K562 (cell line): ENCODE measurements at regions not wholly inside any gene's neighbourhood (a gene's known extent, or its start where the extent isn't known, plus 50 kb on each side); places are given as distances from the start of the nearest gene placed in this dataset.

Experiments
- KLF1 ChIP-seq: fragments of 450-650 bp; IDR thresholded peaks from 2 replicates; pipeline ENCODE4 v1.6.1; 2016; ENCODE audit warnings: missing genetic modification characterization, missing compliant biosample characterization
- NFYB ChIP-seq: IDR thresholded peaks from 2 replicates; pipeline ENCODE4 v1.6.1; 2011; ENCODE audit warnings: mild to moderate bottlenecking, moderate library complexity; ENCODE audit not compliant: insufficient read length; ENCODE audit errors: extremely low read depth
- TF ChIP-seq, protein P1 (sequence below): fragments of 250-450 bp; sonication (Bioruptor Pico); IDR thresholded peaks from 2 replicates; pipeline ENCODE4 v1.8.0; 2021; ENCODE audit warnings: moderate library complexity, mild to moderate bottlenecking, inconsistent platforms
- TF ChIP-seq, protein P2 (sequence below): sonication (generic); formaldehyde crosslinking; IDR thresholded peaks from 2 replicates; pipeline ENCODE4 v1.8.1; 2023; ENCODE audit warnings: missing genetic modification reagents, mild to moderate bottlenecking, borderline replicate concordance
- TF ChIP-seq, protein P3 (sequence below): fragments of 450-650 bp; formaldehyde crosslinking; IDR thresholded peaks from 2 replicates; pipeline ENCODE4 v1.4.0; 2020; ENCODE audit warnings: mild to moderate bottlenecking, mixed read lengths
- TF ChIP-seq, protein P4 (sequence below): sonication (generic); formaldehyde crosslinking; IDR thresholded peaks from 2 replicates; pipeline ENCODE4 v1.8.0; 2022; ENCODE audit warnings: mild to moderate bottlenecking, low read depth, missing genetic modification reagents
- TF ChIP-seq, protein P5 (sequence below): conservative IDR thresholded peaks from 2 replicates; pipeline ENCODE4 v1.6.1; 2011; ENCODE audit warnings: low read depth, mild to moderate bottlenecking, low read length; ENCODE audit not compliant: control insufficient read depth

DNA sequence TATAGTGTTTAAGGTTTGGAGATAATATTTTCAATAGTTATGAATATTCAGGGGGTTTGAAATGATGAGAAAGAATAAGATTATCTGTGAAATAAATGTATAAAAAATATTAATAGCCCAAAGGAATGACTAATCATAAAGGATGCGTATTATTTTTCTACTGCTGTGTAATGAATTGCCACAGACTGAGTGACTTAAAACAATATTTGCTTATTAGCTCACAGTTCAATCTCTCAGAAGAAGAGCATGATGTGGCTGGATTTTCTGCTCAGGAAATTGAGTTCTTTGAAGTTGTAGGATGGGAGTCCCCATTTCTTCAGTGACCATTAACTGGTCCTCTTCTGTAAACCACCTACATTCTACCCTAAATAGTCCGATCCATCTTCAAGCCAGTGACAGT, 1680.8 kb upstream of the AGA start (continued):
- TF ChIP-seq, protein P1, sequence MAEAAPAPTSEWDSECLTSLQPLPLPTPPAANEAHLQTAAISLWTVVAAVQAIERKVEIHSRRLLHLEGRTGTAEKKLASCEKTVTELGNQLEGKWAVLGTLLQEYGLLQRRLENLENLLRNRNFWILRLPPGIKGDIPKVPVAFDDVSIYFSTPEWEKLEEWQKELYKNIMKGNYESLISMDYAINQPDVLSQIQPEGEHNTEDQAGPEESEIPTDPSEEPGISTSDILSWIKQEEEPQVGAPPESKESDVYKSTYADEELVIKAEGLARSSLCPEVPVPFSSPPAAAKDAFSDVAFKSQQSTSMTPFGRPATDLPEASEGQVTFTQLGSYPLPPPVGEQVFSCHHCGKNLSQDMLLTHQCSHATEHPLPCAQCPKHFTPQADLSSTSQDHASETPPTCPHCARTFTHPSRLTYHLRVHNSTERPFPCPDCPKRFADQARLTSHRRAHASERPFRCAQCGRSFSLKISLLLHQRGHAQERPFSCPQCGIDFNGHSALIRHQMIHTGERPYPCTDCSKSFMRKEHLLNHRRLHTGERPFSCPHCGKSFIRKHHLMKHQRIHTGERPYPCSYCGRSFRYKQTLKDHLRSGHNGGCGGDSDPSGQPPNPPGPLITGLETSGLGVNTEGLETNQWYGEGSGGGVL: no peak
- TF ChIP-seq, protein P2, sequence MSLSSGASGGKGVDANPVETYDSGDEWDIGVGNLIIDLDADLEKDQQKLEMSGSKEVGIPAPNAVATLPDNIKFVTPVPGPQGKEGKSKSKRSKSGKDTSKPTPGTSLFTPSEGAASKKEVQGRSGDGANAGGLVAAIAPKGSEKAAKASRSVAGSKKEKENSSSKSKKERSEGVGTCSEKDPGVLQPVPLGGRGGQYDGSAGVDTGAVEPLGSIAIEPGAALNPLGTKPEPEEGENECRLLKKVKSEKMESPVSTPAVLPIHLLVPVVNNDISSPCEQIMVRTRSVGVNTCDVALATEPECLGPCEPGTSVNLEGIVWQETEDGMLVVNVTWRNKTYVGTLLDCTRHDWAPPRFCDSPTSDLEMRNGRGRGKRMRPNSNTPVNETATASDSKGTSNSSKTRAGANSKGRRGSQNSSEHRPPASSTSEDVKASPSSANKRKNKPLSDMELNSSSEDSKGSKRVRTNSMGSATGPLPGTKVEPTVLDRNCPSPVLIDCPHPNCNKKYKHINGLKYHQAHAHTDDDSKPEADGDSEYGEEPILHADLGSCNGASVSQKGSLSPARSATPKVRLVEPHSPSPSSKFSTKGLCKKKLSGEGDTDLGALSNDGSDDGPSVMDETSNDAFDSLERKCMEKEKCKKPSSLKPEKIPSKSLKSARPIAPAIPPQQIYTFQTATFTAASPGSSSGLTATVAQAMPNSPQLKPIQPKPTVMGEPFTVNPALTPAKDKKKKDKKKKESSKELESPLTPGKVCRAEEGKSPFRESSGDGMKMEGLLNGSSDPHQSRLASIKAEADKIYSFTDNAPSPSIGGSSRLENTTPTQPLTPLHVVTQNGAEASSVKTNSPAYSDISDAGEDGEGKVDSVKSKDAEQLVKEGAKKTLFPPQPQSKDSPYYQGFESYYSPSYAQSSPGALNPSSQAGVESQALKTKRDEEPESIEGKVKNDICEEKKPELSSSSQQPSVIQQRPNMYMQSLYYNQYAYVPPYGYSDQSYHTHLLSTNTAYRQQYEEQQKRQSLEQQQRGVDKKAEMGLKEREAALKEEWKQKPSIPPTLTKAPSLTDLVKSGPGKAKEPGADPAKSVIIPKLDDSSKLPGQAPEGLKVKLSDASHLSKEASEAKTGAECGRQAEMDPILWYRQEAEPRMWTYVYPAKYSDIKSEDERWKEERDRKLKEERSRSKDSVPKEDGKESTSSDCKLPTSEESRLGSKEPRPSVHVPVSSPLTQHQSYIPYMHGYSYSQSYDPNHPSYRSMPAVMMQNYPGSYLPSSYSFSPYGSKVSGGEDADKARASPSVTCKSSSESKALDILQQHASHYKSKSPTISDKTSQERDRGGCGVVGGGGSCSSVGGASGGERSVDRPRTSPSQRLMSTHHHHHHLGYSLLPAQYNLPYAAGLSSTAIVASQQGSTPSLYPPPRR (CRISPR knock-in tag): no peak
- TF ChIP-seq, protein P3, sequence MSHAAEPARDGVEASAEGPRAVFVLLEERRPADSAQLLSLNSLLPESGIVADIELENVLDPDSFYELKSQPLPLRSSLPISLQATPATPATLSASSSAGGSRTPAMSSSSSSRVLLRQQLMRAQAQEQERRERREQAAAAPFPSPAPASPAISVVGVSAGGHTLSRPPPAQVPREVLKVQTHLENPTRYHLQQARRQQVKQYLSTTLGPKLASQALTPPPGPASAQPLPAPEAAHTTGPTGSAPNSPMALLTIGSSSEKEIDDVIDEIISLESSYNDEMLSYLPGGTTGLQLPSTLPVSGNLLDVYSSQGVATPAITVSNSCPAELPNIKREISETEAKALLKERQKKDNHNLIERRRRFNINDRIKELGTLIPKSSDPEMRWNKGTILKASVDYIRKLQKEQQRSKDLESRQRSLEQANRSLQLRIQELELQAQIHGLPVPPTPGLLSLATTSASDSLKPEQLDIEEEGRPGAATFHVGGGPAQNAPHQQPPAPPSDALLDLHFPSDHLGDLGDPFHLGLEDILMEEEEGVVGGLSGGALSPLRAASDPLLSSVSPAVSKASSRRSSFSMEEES (CRISPR knock-in tag): no peak
- TF ChIP-seq KLF1 (tag) (no peak), NFYB (no peak)
- TF ChIP-seq, protein P4, sequence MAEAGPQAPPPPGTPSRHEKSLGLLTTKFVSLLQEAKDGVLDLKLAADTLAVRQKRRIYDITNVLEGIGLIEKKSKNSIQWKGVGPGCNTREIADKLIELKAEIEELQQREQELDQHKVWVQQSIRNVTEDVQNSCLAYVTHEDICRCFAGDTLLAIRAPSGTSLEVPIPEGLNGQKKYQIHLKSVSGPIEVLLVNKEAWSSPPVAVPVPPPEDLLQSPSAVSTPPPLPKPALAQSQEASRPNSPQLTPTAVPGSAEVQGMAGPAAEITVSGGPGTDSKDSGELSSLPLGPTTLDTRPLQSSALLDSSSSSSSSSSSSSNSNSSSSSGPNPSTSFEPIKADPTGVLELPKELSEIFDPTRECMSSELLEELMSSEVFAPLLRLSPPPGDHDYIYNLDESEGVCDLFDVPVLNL (CRISPR knock-in tag): no peak
- TF ChIP-seq, protein P5, sequence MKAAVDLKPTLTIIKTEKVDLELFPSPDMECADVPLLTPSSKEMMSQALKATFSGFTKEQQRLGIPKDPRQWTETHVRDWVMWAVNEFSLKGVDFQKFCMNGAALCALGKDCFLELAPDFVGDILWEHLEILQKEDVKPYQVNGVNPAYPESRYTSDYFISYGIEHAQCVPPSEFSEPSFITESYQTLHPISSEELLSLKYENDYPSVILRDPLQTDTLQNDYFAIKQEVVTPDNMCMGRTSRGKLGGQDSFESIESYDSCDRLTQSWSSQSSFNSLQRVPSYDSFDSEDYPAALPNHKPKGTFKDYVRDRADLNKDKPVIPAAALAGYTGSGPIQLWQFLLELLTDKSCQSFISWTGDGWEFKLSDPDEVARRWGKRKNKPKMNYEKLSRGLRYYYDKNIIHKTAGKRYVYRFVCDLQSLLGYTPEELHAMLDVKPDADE: no peak
